ENCODE measurements at regions not wholly inside any gene's neighbourhood (a gene's known extent, or its start where the extent isn't known, plus 50 kb on each side); places are given as distances from the start of the nearest gene placed in this dataset.

DNA sequence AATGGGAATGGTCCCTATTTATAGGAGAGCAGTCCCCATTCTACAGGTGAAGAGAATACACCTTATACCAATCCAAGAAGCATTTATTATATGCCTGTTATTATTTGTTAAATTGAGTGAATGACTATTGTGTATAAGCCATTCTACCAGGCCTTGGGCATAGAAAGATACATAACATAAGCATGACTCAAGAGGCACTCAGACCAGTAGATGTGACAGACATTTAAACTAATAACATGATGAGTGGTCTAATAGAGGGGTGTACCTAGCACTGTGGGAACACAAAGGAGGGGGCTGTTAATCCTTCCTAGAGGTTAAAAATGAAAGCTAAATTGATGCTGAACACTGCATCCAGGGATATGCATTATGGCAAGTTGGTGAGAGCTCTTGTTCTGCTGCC lies 145.0 kb upstream of the TNC start:
- DNase-seq (ENCODE audit: low read depth): peak; percentile 21
- no peak overlapping the region for H3K4me3 ChIP-seq (ENCODE audit: low read depth, low read length)
- TF ChIP-seq, protein P1, sequence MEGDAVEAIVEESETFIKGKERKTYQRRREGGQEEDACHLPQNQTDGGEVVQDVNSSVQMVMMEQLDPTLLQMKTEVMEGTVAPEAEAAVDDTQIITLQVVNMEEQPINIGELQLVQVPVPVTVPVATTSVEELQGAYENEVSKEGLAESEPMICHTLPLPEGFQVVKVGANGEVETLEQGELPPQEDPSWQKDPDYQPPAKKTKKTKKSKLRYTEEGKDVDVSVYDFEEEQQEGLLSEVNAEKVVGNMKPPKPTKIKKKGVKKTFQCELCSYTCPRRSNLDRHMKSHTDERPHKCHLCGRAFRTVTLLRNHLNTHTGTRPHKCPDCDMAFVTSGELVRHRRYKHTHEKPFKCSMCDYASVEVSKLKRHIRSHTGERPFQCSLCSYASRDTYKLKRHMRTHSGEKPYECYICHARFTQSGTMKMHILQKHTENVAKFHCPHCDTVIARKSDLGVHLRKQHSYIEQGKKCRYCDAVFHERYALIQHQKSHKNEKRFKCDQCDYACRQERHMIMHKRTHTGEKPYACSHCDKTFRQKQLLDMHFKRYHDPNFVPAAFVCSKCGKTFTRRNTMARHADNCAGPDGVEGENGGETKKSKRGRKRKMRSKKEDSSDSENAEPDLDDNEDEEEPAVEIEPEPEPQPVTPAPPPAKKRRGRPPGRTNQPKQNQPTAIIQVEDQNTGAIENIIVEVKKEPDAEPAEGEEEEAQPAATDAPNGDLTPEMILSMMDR (IDR thresholded peaks at IDR 0.05; ENCODE audit: insufficient read depth, low read length): no peak

DNA sequence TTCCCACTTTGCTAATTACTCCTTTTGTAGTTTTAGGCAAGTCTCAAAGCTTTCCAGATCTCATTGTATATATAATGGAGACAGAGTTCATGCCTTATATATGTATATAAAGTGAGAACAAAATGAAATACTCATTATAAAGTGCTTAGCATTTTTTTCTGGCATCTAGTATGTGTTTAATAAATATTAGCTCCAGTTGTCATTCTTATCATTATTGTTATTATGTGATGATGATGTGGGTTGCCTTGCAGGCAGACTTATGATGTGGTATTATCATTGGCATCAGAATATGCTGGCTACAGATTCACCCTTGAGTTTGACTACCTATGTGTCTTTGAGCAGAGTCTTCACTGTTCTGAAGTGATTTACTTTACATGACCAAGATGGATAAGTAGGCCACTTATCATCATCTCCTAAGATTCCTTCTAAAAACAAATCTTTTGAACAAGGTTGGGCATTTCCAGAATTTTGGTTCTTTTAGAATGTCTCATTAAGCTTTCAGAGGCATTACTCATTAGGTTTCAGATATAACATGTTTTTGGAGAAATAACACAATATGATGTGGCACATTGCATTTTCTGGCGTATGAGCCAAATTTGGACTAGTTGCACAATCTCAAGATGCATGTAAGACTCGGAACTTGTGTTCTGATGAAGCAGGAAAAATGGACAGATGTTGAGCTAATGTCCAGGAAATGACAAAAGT lies 145.6 kb upstream of the TNC start:
- TF ChIP-seq, protein P1 (IDR thresholded peaks at IDR 0.05; ENCODE audit: insufficient read depth, low read length): no peak
- no peak overlapping the region for H3K4me3 ChIP-seq (ENCODE audit: low read depth, low read length)
- DNase-seq (ENCODE audit: low read depth): peak; percentile 95

DNA sequence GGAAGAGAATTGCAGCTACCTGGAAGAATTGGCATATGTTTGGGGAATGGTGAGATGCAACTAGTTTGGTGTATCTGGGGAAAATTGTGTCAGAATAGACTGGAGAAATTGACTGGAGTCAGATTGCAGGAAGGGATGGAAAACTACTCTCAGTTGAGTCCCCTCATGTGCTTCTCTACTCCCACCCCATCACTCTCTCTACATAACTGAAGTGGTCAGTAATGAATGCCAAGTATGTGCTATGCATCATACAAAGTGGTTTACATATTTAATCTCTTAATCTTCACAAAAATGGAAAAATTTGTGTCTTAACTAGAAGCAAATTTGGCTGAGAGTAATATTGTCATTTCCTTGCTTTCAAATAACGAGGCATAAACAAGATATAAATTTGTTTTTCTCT lies 146.4 kb upstream of the TNC start:
- no peak overlapping the region for H3K4me3 ChIP-seq (ENCODE audit: low read depth, low read length)
- TF ChIP-seq, protein P1 (IDR thresholded peaks at IDR 0.05; ENCODE audit: insufficient read depth, low read length): no peak
- peak; percentile 68 for DNase-seq (ENCODE audit: low read depth)

DNA sequence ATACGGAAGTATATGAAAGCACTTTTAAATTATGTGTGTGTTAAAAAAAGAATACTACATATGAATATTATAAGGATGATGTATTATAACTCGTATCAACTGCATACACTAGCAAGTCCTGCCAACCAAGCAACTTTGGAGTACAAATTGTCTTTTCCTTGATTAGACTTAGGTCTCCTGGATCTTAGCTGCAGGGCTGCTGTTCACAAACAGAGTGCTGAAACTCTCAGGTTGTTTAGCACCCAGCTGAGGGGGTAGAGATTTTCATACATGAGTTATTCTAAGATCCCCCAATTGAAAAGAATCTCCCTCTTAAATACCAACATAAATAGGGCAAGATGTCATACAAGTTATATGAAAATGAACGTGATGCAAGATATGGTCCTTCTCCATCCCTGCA lies 149.8 kb upstream of the TNC start:
- TF ChIP-seq, protein P1 (IDR thresholded peaks at IDR 0.05; ENCODE audit: insufficient read depth, low read length): no peak

DNA sequence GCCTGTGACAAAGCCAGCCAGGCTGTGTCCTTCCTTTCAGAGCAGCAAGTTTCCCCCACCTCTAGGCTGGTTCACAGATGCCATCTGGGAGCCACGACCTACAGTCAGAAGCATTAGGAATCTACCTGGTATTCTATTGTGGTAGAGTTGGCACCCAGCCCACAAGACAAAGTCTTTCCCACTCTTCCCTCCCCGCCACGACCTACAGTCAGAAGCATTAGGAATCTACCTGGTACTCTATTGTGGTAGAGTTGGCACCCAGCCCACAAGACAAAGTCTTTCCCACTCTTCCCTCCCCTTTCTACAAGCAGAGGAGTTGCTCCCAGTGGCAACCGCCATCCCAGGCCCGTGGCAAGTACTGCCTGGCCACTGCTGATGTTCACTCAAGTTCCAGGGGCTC lies 157.8 kb upstream of the TNC start:
- TF ChIP-seq, protein P1 (IDR thresholded peaks at IDR 0.05; ENCODE audit: insufficient read depth, low read length): no peak
- DNase-seq (ENCODE audit: low read depth): no peak
- no peak overlapping the region for H3K4me3 ChIP-seq (ENCODE audit: low read depth, low read length)

More for the DNA sequence above, 149.8 kb upstream of the TNC start:
- peak; percentile 54 for DNase-seq (ENCODE audit: low read depth)
- H3K4me3 ChIP-seq (ENCODE audit: low read depth, low read length): no peak overlapping the region

DNA sequence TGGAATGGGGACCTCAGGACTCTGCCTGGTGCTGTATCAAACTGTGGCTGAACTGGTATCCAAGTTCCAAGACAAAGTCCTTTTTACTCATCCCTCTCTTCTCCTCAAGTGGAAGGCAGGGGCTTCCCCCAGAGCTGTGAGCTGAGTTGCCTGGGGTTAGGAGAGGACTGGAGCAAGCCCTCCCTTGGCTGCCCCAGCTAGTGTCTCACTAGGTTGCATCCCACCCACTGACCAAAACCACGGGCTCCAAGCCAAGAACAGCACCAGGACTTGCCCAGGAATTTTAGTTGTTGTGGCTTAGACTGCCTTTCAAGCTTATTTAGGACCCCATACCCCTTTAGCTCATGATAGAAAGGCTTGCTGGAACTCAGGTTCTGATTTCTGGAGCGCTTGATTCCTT lies 158.7 kb upstream of the TNC start:
- no peak overlapping the region for H3K4me3 ChIP-seq (ENCODE audit: low read depth, low read length)
- TF ChIP-seq, protein P1 (IDR thresholded peaks at IDR 0.05; ENCODE audit: insufficient read depth, low read length): no peak
- DNase-seq (ENCODE audit: low read depth): peak; percentile 39

DNA sequence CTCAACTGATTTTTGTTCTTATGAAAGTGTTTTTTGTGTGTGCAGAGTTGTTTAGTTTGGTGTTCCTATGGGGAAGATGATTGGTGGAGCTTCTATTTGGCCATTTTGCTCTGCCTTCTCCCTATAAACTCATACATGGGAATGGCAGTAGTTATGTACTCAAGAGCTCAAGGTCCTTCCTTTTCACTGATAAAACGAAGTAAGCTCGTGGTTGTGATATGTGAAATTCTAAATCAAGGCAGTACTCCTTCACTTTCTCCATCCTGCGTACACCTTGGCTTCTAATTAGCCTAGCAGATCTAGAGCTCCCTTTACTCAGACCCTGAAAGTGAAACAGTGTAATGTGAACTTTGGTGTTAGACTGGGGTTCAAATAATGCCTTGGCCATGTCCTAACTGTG lies 159.3 kb upstream of the TNC start:
- no peak for DNase-seq (ENCODE audit: low read depth)
- TF ChIP-seq, protein P1 (IDR thresholded peaks at IDR 0.05; ENCODE audit: insufficient read depth, low read length): no peak
- no peak overlapping the region for H3K4me3 ChIP-seq (ENCODE audit: low read depth, low read length)

Measured in fibroblast of the aortic adventitia (primary cell).